ENCODE measurements at regions not wholly inside any gene's neighbourhood (a gene's known extent, or its start where the extent isn't known, plus 50 kb on each side); places are given as distances from the start of the nearest gene placed in this dataset.

DNA sequence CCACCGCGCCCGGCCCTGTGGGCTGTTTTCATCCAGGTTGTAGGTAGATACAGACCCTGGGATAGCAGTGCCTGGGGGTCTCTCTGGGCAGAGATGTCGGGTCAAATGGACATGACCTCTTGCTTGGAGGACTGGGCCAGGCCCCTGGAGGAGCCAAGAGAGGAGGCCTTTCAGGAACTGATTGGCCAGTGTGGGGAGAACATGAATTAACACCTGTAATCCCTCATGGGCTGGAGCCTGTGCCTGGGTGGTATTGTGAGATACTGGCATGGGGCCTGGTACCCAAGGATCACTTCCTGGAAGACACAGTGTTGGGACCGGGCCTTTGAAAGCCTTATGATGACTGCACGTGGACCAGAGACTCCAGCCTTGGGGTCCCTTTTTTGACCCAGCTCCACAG, 158.7 kb upstream of the SKOR2 start:
- TF ChIP-seq TEAD4 (IDR thresholded peaks at IDR 0.05) (no peak), TAF1 (IDR thresholded peaks at IDR 0.05; ENCODE audit: low read depth) (no peak)
